HepG2 (cell line): ENCODE measurements at regions not wholly inside any gene's neighbourhood (a gene's known extent, or its start where the extent isn't known, plus 50 kb on each side); places are given as distances from the start of the nearest gene placed in this dataset.

Source experiments
- SMC3 ChIP-seq: IDR thresholded peaks from 2 replicates; pipeline ENCODE4 v1.6.1; 2011; ENCODE audit warnings: low read length, improper control_type of control experiment
- TRIM24 ChIP-seq: sonication (generic); formaldehyde crosslinking; IDR thresholded peaks from 2 replicates; pipeline ENCODE4 v1.8.0; 2022; ENCODE audit warnings: mild to moderate bottlenecking, missing genetic modification reagents
- YY1 ChIP-seq: IDR thresholded peaks from 2 replicates; pipeline ENCODE4 v1.6.1; 2011; ENCODE audit warnings: low read length, low read depth, moderate library complexity, mild to moderate bottlenecking; ENCODE audit not compliant: insufficient read depth, insufficient replicate concordance
- ZNF431 ChIP-seq: sonication (generic); formaldehyde crosslinking; IDR thresholded peaks from 2 replicates; pipeline ENCODE4 v1.9.0; 2022; ENCODE audit warnings: missing genetic modification reagents, low read depth, mild to moderate bottlenecking, borderline replicate concordance
- TF ChIP-seq, protein P1 (sequence below): sonication (generic); formaldehyde crosslinking; IDR thresholded peaks from 2 replicates; pipeline ENCODE4 v1.5.0; 2020; ENCODE audit warnings: mild to moderate bottlenecking, missing genetic modification reagents, moderate library complexity

DNA sequence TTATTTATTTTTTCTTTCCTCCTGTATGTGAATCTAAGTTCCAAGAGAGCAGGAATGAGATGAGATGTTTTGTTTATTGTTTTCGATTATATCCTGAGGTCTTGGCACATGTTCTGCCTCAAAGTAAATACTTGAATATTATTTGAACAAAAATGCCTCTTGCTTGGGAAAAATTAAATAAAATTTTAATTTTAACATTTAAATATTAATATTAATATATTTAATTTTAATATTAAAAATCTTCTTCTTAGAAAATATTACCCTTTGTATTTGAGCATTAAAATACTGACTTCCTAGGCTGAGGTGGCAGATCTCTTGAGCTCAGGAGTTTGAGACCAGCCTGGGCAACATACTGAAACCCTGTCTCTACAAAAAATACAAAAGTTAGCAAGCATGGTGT lies 123.4 kb upstream of the SEMA3D start:
- no peak for TF ChIP-seq YY1
- TF ChIP-seq SMC3: no peak
- no peak for TF ChIP-seq ZNF431 (CRISPR knock-in tag)
- TF ChIP-seq, protein P1, sequence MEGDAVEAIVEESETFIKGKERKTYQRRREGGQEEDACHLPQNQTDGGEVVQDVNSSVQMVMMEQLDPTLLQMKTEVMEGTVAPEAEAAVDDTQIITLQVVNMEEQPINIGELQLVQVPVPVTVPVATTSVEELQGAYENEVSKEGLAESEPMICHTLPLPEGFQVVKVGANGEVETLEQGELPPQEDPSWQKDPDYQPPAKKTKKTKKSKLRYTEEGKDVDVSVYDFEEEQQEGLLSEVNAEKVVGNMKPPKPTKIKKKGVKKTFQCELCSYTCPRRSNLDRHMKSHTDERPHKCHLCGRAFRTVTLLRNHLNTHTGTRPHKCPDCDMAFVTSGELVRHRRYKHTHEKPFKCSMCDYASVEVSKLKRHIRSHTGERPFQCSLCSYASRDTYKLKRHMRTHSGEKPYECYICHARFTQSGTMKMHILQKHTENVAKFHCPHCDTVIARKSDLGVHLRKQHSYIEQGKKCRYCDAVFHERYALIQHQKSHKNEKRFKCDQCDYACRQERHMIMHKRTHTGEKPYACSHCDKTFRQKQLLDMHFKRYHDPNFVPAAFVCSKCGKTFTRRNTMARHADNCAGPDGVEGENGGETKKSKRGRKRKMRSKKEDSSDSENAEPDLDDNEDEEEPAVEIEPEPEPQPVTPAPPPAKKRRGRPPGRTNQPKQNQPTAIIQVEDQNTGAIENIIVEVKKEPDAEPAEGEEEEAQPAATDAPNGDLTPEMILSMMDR (CRISPR knock-in tag): no peak
- no peak for TF ChIP-seq TRIM24
